ENCODE measurements at regions not wholly inside any gene's neighbourhood (a gene's known extent, or its start where the extent isn't known, plus 50 kb on each side); places are given as distances from the start of the nearest gene placed in this dataset.

DNA sequence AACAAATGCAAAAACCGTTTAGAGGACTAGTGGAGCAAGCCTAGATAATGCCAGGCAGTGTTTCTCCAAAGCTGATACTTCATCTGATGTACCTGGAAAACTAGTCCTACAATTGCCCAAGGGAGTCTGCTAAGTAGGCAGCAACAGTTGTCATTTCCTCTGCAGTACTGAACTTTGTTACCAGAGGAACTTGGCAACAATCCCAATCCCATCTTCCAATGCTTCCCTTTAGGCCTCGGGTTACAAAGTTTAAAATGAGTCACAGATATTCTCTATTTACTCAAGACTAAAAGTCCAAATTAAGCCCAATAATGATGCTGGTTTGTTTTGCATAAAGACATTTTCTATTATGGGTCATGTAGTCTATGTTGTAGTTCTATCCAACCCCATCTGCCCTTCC, 120.0 kb upstream of the GLRA2 start:
- H4K20me1 ChIP-seq (replicated peaks; ENCODE audit: insufficient read depth), result no peaks in the 10 kb centered on the region
- no peaks in the 10 kb centered on the region for H3K79me2 ChIP-seq (replicated peaks; ENCODE audit: insufficient read depth)
- DNase-seq (ENCODE audit: low spot score) (no peak), ATAC-seq (no peak)
- H2AFZ ChIP-seq, result no peak overlapping the region
- no peak overlapping the region for H3K4me3 ChIP-seq
- Mint-ChIP-seq H3K27ac (no peak overlapping the region), H3K4me3 (no peak overlapping the region), H3K36me3 (ENCODE audit: low read depth) (no peaks in the 10 kb centered on the region), H3K4me1 (peaks cover 2% of the 10 kb centered on the region; the same call in 1 of the 3 replicates), H3K27me3 (ENCODE audit: insufficient read depth, low read depth, poor library complexity) (no peaks in the 10 kb centered on the region), H3K9me3 (no peaks in the 10 kb centered on the region)
- H3K9me2 ChIP-seq (ENCODE audit: insufficient read depth), result no peaks in the 10 kb centered on the region
- no peaks in the 10 kb centered on the region for H3K27me3 ChIP-seq (ENCODE audit: insufficient read depth)
- TF ChIP-seq EZH2 (IDR thresholded peaks at IDR 0.05; ENCODE audit: low read depth, unreplicated experiment) (no peak), CREB1 (CRISPR knock-in tag; IDR thresholded peaks at IDR 0.05; ENCODE audit: low read depth) (no peak), EZH2phosphoT487 (IDR thresholded peaks at IDR 0.05; ENCODE audit: unreplicated experiment) (no peak), POLR2AphosphoS5 (IDR thresholded peaks at IDR 0.05; ENCODE audit: low read depth) (no peak), NANOG (IDR thresholded peaks at IDR 0.05; ENCODE audit: borderline replicate concordance) (no peak)
- TF ChIP-seq, protein P1, sequence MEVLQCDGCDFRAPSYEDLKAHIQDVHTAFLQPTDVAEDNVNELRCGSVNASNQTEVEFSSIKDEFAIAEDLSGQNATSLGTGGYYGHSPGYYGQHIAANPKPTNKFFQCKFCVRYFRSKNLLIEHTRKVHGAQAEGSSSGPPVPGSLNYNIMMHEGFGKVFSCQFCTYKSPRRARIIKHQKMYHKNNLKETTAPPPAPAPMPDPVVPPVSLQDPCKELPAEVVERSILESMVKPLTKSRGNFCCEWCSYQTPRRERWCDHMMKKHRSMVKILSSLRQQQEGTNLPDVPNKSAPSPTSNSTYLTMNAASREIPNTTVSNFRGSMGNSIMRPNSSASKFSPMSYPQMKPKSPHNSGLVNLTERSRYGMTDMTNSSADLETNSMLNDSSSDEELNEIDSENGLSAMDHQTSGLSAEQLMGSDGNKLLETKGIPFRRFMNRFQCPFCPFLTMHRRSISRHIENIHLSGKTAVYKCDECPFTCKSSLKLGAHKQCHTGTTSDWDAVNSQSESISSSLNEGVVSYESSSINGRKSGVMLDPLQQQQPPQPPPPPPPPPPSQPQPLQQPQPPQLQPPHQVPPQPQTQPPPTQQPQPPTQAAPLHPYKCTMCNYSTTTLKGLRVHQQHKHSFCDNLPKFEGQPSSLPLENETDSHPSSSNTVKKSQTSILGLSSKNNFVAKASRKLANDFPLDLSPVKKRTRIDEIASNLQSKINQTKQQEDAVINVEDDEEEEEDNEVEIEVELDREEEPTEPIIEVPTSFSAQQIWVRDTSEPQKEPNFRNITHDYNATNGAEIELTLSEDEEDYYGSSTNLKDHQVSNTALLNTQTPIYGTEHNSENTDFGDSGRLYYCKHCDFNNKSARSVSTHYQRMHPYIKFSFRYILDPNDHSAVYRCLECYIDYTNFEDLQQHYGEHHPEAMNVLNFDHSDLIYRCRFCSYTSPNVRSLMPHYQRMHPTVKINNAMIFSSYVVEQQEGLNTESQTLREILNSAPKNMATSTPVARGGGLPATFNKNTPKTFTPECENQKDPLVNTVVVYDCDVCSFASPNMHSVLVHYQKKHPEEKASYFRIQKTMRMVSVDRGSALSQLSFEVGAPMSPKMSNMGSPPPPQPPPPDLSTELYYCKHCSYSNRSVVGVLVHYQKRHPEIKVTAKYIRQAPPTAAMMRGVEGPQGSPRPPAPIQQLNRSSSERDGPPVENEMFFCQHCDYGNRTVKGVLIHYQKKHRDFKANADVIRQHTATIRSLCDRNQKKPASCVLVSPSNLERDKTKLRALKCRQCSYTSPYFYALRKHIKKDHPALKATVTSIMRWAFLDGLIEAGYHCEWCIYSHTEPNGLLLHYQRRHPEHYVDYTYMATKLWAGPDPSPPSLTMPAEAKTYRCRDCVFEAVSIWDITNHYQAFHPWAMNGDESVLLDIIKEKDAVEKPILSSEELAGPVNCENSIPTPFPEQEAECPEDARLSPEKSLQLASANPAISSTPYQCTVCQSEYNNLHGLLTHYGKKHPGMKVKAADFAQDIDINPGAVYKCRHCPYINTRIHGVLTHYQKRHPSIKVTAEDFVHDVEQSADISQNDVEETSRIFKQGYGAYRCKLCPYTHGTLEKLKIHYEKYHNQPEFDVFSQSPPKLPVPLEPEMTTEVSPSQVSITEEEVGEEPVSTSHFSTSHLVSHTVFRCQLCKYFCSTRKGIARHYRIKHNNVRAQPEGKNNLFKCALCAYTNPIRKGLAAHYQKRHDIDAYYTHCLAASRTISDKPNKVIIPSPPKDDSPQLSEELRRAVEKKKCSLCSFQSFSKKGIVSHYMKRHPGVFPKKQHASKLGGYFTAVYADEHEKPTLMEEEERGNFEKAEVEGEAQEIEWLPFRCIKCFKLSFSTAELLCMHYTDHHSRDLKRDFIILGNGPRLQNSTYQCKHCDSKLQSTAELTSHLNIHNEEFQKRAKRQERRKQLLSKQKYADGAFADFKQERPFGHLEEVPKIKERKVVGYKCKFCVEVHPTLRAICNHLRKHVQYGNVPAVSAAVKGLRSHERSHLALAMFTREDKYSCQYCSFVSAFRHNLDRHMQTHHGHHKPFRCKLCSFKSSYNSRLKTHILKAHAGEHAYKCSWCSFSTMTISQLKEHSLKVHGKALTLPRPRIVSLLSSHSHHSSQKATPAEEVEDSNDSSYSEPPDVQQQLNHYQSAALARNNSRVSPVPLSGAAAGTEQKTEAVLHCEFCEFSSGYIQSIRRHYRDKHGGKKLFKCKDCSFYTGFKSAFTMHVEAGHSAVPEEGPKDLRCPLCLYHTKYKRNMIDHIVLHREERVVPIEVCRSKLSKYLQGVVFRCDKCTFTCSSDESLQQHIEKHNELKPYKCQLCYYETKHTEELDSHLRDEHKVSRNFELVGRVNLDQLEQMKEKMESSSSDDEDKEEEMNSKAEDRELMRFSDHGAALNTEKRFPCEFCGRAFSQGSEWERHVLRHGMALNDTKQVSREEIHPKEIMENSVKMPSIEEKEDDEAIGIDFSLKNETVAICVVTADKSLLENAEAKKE (CRISPR knock-in tag; IDR thresholded peaks at IDR 0.05), result no peak
- TF ChIP-seq, protein P2, sequence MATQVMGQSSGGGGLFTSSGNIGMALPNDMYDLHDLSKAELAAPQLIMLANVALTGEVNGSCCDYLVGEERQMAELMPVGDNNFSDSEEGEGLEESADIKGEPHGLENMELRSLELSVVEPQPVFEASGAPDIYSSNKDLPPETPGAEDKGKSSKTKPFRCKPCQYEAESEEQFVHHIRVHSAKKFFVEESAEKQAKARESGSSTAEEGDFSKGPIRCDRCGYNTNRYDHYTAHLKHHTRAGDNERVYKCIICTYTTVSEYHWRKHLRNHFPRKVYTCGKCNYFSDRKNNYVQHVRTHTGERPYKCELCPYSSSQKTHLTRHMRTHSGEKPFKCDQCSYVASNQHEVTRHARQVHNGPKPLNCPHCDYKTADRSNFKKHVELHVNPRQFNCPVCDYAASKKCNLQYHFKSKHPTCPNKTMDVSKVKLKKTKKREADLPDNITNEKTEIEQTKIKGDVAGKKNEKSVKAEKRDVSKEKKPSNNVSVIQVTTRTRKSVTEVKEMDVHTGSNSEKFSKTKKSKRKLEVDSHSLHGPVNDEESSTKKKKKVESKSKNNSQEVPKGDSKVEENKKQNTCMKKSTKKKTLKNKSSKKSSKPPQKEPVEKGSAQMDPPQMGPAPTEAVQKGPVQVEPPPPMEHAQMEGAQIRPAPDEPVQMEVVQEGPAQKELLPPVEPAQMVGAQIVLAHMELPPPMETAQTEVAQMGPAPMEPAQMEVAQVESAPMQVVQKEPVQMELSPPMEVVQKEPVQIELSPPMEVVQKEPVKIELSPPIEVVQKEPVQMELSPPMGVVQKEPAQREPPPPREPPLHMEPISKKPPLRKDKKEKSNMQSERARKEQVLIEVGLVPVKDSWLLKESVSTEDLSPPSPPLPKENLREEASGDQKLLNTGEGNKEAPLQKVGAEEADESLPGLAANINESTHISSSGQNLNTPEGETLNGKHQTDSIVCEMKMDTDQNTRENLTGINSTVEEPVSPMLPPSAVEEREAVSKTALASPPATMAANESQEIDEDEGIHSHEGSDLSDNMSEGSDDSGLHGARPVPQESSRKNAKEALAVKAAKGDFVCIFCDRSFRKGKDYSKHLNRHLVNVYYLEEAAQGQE (IDR thresholded peaks at IDR 0.05; ENCODE audit: unreplicated experiment), result no peak
- H3F3A ChIP-seq (replicated peaks; ENCODE audit: low read depth), result no peaks in the 10 kb centered on the region
- no peak overlapping the region for H3K4me2 ChIP-seq
- no peak overlapping the region for H3K27ac ChIP-seq (ENCODE audit: low read depth)
- no peaks in the 10 kb centered on the region for H3K4me1 ChIP-seq (ENCODE audit: insufficient read depth)
- no peaks in the 10 kb centered on the region for H3K36me3 ChIP-seq (ENCODE audit: insufficient read depth)
